Thyroid gland (tissue), 4 donors: ENCODE measurements at regions not wholly inside any gene's neighbourhood (a gene's known extent, or its start where the extent isn't known, plus 50 kb on each side); places are given as distances from the start of the nearest gene placed in this dataset.

ENCODE experiments used
- CTCF ChIP-seq, 6 experiments: fragments of 200-600 bp in 3 of 6; fragments of 450-650 bp in 3 of 6; sonication (generic) in 3 of 6; IDR thresholded peaks; one replicate each; pipeline ENCODE4 v1.5.1; 2016 to 2019; ENCODE audit warnings: antibody characterized with exemption in 6 of 6, mild to moderate bottlenecking in 2 of 6, inconsistent platforms in 1 of 6, moderate library complexity in 1 of 6
- POLR2A ChIP-seq, 2 donors: fragments of 450-650 bp; IDR thresholded peaks; one replicate each; pipeline ENCODE4 v1.6.1; 2017; ENCODE audit warnings: antibody characterized with exemption in 2 of 2, mild to moderate bottlenecking in 2 of 2, moderate library complexity in 1 of 2

GRCh38 chr5:175261037-175261436 lies 182.9 kb downstream of the DRD1 start:
- TF ChIP-seq CTCF (IDR thresholded peaks at IDR 0.05) (no peak), POLR2A (IDR thresholded peaks at IDR 0.05) (no peak)
